RWPE2 (cell line): ENCODE measurements at regions not wholly inside any gene's neighbourhood (a gene's known extent, or its start where the extent isn't known, plus 50 kb on each side); places are given as distances from the start of the nearest gene placed in this dataset.

Experiments used
- ATAC-seq: fragments of 200-7000 bp; cut with Tn5 transposase; 3 replicates; pipeline ENCODE4 v1.9.1; 2021; ENCODE audit warnings: low read depth
- DNase-seq: peaks from one replicate; pipeline ENCODE4 v3.0.0-alpha.2; 2020; ENCODE audit warnings: low spot score
- H3K27ac ChIP-seq: fragments of 450-650 bp; 2 replicates; pipeline ENCODE4 v1.5.1; 2017; ENCODE audit warnings: mild to moderate bottlenecking; ENCODE audit not compliant: poor library complexity, severe bottlenecking
- H3K27me3 ChIP-seq: fragments of 250-450 bp; sonication (Bioruptor Pico); 2 replicates; pipeline ENCODE4 v1.5.1; 2021; ENCODE audit warnings: mild to moderate bottlenecking, moderate library complexity; ENCODE audit not compliant: insufficient read depth, poor library complexity, severe bottlenecking
- H3K36me3 ChIP-seq: fragments of 250-450 bp; sonication (Bioruptor Pico); 2 replicates; pipeline ENCODE4 v1.5.1; 2020; ENCODE audit warnings: low read depth, mild to moderate bottlenecking, moderate library complexity
- H3K4me1 ChIP-seq: fragments of 250-450 bp; sonication (Bioruptor Pico); 2 replicates; pipeline ENCODE4 v1.5.1; 2021; ENCODE audit warnings: mild to moderate bottlenecking, moderate library complexity; ENCODE audit not compliant: insufficient read depth, poor library complexity, severe bottlenecking
- H3K4me3 ChIP-seq: fragments of 250-450 bp; sonication (Bioruptor Pico); 2 replicates; pipeline ENCODE4 v1.5.1; 2021; ENCODE audit warnings: mild to moderate bottlenecking, moderate library complexity; ENCODE audit not compliant: severe bottlenecking
- H3K9me3 ChIP-seq: fragments of 250-450 bp; sonication (Bioruptor Pico); 2 replicates; pipeline ENCODE4 v1.5.1; 2021; ENCODE audit warnings: mild to moderate bottlenecking, moderate library complexity; ENCODE audit not compliant: severe bottlenecking
- CTCF ChIP-seq: fragments of 450-650 bp; IDR thresholded peaks from one replicate; pipeline ENCODE4 v1.5.1; 2017; ENCODE audit warnings: mild to moderate bottlenecking, moderate library complexity; ENCODE audit not compliant: poor library complexity, severe bottlenecking

- H3K27ac ChIP-seq = no peak overlapping the region
- TF ChIP-seq CTCF = no peak
Measured at GRCh38 chr2:234874347-234875046, 77.3 kb upstream of the SH3BP4 start.

GRCh38 chr2:234873828-234874173, 78.0 kb upstream of the SH3BP4 start:
- no peak for ATAC-seq
- Histone ChIP-seq H3K4me1 (no peaks in the 10 kb centered on the region), H3K9me3 (no peaks in the 10 kb centered on the region), H3K4me3 (no peak overlapping the region), H3K27me3 (no peaks in the 10 kb centered on the region), H3K27ac (no peak overlapping the region), H3K36me3 (no peaks in the 10 kb centered on the region)
- DNase-seq = no peak
- TF ChIP-seq CTCF = no peak

More at GRCh38 chr2:234874347-234875046, 77.3 kb upstream of the SH3BP4 start:
- Histone ChIP-seq H3K4me1 (no peaks in the 10 kb centered on the region), H3K27me3 (no peaks in the 10 kb centered on the region), H3K4me3 (no peak overlapping the region), H3K36me3 (no peaks in the 10 kb centered on the region), H3K9me3 (no peaks in the 10 kb centered on the region)
- DNase-seq = no peak
- no peak for ATAC-seq

- no peak for ATAC-seq
- Histone ChIP-seq H3K4me3 (no peak overlapping the region), H3K4me1 (no peaks in the 10 kb centered on the region), H3K27ac (no peak overlapping the region), H3K9me3 (no peaks in the 10 kb centered on the region), H3K27me3 (no peaks in the 10 kb centered on the region), H3K36me3 (no peaks in the 10 kb centered on the region)
- TF ChIP-seq CTCF = no peak
- DNase-seq = no peak
Measured at GRCh38 chr2:234873103-234873827, 78.6 kb upstream of the SH3BP4 start.

- Histone ChIP-seq H3K36me3 (no peaks in the 10 kb centered on the region), H3K27ac (no peak overlapping the region), H3K4me1 (no peaks in the 10 kb centered on the region), H3K4me3 (no peak overlapping the region), H3K9me3 (no peaks in the 10 kb centered on the region), H3K27me3 (no peaks in the 10 kb centered on the region)
- no peak for ATAC-seq
- no peak for TF ChIP-seq CTCF
- no peak for DNase-seq
Measured at GRCh38 chr2:234869969-234870368, 81.8 kb upstream of the SH3BP4 start.

GRCh38 chr2:234869164-234869563, 82.7 kb upstream of the SH3BP4 start:
- Histone ChIP-seq H3K4me3 (no peak overlapping the region), H3K4me1 (no peaks in the 10 kb centered on the region), H3K9me3 (no peaks in the 10 kb centered on the region), H3K27ac (no peak overlapping the region), H3K27me3 (no peaks in the 10 kb centered on the region), H3K36me3 (no peaks in the 10 kb centered on the region)
- ATAC-seq (no peak), DNase-seq (no peak)
- no peak for TF ChIP-seq CTCF
